Frontal cortex (tissue), 3 donors: ENCODE measurements at regions not wholly inside any gene's neighbourhood (a gene's known extent, or its start where the extent isn't known, plus 50 kb on each side); places are given as distances from the start of the nearest gene placed in this dataset.

ENCODE experiments used
- DNase-seq, 2 donors: peaks; one replicate each; pipeline ENCODE4 v3.0.0; 2012; ENCODE audit warnings: low spot score in 2 of 2
- FAIRE-seq: peaks from 2 replicates; lab custom pipeline; 2012; peaks lifted over from hg19 to GRCh38; lab: Jason Lieb, UNC
- donor health status: control.
- donor health status: control.
- donor health status: control.

DNA sequence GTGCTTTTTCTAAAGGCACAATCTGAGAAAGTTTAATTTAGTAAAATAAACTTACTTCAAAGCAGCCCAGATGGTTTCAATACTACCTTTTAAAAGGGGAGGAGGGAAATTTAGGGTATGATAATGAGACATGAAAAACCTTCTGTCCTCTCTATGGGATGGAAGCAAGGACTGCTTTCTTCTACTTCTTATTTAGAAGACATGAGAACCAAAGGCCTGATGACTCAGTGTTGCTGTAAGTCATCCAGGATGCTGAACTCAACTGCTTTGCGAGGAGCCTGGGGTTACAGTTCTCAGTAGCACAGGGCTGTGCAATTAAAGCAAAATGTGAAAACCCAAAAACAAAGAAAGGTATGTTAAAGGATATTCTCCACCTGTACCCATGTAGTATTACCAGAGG, 140.8 kb upstream of the EDNRA start:
- DNase-seq (no peak), FAIRE-seq (no peak)

DNA sequence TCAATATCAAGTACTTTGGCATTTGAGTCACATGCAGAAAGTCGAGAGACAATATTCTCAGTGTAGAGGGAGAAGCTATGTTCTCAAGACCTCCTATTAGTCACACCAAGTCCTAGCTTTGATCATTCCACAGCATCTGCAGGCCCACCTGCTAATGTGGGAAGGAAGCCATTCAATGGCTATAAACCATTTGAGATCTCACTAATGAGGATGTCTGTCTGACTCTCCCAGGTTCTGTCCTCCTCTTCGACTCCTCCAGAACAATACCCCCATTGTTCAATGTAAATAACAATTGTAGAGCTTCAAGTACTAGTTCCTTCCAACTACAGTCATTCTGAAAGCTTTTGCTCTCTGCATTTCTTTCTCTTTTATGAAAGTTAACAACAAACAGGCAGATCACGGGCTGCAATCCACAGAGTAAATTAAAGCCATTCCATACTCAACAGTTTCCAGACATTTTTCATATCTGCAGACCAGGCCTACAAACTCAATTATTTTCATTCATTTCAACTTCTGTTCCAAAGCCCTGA, 140.2 kb upstream of the EDNRA start:
- FAIRE-seq = no peak
- no peak for DNase-seq

DNA sequence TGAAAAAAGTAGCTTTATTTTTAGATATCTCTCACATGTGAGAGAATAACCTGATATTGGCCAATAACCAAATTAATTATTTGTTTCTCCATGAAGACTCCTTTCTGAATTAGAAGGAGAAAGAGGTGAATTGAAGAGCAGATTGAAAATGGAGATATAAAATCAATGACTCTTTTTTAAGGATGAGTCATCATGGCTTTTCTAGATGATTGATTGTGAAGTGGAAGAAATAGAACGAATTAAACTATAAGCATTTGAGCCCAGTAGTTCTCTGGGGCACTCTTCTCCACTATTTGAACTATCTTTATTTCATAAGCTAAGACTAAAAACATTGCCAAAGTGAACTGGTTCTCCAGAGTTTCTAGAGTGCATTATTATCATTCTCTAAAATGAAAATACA, 137.2 kb upstream of the EDNRA start:
- no peak for FAIRE-seq
- no peak for DNase-seq

DNA sequence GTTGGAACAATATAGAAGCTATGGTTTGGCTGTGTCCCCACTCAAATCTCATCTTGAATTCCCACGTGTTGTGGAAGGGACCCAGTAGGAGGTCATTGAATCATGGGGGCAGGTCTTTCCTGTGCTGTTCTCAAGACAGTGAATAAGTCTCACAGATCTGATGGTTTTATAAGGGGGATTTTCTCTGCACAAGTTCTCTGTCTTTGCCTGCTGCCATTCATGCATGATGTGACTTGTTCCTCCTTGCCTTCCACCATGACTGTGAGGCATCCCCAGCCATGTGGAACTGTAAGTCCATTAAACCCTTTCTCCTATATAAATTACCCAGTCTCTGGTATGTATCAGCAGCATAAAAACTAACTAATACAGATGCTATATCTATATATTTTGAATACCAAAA, 135.2 kb upstream of the EDNRA start:
- FAIRE-seq = no peak
- no peak for DNase-seq

DNA sequence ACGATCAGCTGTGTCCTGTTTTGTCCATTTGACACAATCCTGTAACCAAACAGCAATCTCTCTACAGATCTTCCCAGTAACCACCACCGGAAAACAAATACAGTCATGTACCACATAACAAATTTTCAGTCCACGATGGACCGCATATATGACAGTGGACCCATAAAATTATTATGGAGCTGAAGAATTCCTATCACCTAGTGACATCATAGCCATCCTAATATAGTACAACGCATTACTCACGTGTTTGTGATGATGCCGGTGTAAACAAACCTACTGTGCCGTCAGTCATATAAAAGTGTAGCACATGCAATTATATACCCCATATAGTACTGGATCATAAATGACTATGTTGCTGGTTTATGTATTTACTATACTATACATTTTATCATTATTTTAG, 133.7 kb upstream of the EDNRA start:
- FAIRE-seq (no peak), DNase-seq (no peak)

DNA sequence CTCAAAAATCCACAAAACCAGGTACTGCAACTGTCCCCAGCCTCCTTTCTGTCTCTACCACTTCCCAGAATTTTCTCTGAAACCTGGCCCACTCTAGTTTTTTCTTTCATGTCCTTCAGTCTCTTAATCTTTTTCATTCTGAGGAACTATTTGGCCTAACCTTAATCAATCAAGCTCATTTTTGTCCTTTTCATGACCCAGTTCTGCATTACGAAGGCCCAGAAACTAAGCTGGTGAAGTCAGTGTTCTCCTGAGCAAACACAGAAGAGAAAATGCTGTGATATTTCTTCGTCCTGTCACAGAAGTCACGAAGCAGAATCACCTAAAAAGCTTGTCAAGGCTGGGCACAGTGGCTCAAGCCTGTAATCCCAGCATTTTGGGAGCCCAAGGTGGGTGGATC, 131.7 kb upstream of the EDNRA start:
- DNase-seq (no peak), FAIRE-seq (no peak)

DNA sequence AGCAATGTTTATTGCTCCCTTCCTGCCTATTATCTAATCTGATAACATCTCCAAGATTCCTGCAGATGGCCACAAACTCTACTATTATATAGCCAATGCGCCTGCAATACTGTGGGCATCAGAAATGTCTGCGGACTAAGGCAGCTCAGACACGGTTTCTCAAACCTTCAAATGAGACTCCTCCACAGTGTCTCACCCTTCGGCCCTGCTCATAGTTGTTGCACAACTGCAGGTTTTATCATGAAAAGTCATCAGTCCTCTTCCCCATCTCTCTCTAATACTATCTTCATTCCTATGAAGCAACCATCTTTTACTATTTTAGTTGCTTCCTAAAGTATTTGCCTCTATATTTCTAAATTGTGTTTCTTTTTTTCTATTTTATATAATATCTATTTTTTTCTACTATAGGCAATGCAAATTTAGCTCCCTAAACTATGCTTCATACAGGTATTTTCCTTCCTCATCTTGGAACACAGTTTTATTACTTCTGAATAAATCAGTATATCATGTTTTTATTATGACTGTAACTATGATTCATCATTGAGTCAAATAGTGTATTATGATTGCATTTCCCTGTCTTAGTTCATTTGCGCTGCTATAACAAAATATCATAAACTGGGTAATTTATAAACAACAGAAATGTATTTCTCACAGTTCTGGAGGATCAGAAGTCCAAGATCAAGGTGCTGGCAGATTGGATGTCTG, 129.7 kb upstream of the EDNRA start:
- FAIRE-seq = no peak

DNA sequence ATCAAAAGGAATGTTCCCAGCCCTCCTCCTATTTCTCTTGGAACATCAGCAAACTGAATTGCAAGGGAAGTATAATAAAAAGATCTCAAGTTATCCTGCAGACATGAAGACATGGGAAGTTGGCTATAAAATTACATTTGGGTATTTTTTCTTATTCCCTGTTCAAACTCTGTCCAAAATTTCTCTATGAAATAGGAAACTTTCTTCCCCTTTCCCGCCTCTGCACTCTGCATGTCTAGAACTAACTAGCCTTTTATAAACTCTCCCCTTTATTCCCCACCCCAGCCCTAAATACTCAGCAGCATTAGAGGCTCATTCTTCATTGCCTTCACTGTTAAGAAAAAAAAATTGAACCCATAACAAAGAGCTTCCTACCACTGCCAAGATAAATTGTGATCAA, 126.7 kb upstream of the EDNRA start:
- DNase-seq (no peak), FAIRE-seq (no peak)

More for the DNA sequence above, 129.7 kb upstream of the EDNRA start:
- DNase-seq = no peak

DNA sequence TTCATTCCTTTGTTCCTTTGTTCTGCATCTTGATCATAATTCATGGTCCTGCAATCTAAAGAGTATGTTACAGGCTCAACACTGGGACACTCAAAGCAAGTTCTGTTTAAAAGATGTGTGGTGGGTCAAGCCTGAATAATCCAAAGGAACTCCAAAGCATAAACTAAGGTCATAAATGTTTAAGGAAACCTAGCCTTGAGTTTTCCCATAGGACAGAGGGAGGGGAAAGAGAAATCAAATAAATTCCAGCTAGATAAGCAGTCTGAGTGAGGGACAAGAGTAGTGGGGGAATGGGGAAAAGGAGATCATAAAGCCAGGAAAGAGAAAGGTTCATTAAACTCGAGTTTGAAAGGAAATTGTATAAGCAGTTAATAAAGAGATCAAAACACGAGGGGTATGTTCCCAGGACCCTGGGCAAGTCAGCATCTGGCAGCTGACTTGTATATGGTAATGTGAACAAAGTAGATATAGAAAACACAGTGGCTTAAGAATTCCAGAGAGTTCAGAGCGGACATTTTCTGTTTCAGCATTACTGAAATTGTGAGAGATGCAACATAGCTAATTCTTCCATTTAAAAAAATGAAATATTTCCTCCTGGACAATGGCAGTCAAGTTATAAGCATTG, 125.8 kb upstream of the EDNRA start:
- FAIRE-seq = no peak
- DNase-seq = no peak

DNA sequence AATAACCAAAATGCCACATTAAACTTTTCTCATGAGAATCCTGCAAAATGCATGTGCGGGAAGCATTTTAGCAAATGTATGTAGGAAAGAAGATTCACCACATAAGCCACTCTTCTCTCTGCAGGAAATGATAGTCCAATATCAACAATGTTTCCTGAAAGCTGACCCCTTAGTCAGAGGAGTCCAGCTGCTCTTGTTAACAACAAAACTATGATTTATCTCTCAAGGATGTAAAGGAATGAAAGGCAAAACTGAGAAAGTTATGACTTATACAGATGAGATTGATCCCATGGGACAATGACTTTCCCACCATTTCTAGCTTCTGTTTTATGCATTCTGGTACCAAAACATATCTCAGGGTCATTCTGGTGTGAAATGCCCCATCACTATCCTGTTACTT, 125.0 kb upstream of the EDNRA start:
- no peak for FAIRE-seq
- no peak for DNase-seq

DNA sequence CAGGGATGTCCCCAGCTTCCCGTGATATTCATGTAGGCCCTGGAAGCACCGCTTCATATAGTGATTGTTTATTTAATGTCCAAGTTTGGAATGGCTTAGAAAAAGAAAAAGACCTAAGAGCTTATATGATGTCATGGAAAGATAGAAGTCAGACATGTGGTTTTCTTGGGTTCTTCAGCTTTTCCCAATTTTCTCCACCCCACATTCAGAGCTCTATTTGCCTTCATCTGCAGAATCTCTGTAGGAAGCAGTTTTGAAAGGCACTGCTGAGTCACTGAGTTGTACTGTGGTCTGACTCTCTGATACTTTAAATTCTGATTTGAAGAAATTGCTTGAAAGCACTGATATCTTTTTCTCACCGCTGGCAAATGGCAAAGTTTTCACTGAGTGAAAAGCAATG, 120.6 kb upstream of the EDNRA start:
- FAIRE-seq (no peak), DNase-seq (no peak)

DNA sequence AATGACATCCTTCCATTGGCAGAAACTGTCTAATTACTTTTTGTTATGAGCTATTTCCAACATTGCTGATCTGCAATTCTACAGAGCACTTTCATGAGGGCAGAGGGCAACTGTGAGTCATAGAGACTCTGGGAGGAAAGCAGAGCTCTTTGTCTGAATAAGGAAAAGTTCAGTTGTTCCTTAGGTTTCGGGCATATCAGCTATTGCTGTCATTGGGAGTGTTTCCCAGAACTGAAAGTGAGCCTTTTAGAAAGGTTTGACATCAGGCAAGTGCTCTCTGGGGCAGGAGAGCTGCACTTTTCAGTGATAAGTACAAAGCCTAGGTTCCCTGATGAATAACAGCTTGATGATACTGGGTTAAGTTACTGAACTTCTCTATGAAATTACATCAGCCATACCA, 119.2 kb upstream of the EDNRA start:
- FAIRE-seq = no peak
- DNase-seq = no peak

DNA sequence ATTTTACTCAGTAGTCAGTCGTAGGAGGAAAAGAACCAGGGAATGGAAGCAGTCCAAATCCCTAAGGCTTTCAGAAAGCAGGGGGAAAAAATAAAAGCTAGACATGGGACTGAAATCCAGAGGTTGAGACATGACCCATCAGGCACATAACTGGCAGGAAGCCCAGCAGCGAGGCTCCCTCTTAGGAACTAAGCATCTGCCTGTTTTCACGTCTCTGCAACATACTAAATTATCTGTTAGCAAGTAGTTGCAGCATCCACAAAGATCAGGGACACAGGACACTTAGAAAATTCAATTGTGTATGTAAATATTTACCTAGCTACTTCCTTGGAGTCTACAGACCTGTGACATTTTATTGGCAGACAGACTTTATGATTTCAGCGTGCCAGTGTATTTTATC, 118.0 kb upstream of the EDNRA start:
- FAIRE-seq (no peak), DNase-seq (no peak)

DNA sequence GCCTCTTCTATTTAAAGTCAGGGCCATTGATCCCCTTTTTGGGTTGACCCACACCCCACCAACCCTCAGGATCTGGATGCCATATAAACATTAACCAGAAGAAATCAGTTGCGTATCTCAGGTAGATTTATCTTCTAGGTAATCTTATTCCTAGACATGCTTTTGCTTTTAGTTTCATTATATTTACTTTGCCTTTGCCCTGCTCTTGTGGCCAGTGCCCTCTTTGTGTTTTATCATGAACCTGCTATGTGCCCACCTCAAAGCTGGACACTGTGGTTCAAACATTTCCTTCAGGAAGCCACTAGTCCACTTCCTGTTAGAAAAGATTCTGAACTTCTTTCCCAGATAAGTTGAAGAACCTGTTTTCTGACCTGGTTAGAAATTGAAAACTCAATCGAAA, 117.4 kb upstream of the EDNRA start:
- DNase-seq = no peak
- FAIRE-seq = no peak

DNA sequence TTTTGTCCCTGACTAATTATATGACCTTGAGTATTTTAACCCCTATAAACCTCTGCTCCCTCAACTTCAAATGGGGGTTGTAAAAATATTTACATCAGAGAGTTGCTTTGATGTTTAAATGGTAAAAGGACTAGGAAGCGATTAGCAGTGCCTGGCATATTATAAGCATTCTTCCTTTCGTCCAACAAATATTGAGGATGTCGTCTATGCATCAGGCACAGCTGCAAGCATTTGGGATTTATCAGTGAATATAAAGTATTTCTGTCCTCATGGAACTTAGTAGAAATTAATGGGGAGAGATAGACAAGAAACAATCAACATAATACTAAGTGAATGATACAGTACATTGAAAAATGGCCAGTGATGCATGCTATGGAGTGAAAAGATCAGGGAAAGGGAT, 115.5 kb upstream of the EDNRA start:
- DNase-seq (no peak), FAIRE-seq (no peak)

DNA sequence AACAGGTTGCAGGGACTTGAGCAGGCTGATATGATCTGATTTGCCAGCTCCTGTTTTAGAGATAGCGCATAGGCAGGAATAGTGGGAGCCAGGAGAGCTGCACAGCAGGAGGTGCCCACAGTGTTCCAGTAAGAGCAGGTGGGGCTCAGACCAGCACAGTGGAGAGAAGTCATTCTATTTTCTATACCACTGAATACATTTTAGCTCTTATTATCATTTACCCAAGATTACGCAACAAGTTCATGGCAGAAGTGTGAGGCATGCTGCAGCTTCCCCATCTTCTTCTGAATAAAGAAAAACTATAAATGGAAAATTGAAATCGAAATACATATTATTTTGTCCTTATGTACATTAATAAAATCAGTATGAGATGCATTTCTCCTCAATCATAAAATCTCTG, 114.7 kb upstream of the EDNRA start:
- DNase-seq (no peak), FAIRE-seq (no peak)

DNA sequence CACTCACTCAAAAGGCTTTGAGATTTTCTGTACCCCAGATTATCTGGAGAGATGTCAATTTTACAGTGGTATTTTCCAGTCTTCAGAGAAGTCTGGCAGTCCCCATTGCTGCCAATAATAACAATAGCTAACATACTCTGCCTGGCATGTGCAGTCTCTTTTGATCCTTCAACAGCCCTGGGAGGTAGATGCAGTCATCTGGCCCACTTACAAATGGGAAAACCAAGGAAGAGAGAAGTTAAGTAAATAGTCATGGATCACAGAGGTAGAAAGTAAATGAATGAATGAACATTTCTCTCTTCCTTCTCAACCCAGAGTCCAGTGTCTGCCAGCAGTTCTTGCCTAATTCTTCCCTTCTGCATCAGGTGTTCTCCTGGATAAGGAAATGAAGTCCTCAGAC, 113.0 kb upstream of the EDNRA start:
- FAIRE-seq = no peak
- no peak for DNase-seq

DNA sequence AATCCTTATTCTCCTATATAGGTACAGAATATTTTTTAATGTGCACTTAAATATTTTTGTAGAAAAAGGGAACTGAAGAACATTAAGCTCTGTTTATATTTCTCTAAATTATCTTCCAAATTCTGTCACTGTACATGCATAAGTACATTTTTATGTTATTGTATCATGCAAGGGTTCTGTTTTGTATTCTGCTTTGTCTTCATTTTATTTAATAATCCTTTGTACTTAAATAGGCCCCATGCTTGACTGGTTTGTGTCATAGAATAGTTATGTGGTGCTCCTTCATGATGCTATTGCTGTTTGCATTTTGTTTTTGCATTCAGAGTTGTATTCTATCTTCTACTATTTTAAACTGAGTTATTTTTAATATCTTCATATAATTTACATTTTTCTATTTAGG, 111.9 kb upstream of the EDNRA start:
- FAIRE-seq (no peak), DNase-seq (no peak)

DNA sequence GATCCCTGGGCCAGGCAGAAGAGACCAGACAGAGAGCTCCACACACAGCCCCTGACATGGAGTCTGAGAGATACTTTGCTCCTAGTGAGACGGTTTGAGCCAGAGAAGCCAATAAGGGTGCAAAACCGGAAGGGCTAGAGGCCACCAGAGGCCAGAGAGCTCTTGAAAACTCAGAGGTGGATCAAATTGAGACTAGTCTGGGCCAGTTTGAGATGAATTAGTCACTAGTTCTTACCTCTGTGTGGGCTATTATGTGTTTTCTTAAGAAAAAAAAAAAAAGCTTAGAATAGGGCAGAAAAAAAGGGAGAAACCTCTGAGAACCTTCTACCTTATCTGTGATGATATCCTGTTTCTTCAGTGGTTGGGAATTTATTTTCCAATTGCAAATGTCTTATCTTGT, 110.4 kb upstream of the EDNRA start:
- FAIRE-seq (no peak), DNase-seq (no peak)

DNA sequence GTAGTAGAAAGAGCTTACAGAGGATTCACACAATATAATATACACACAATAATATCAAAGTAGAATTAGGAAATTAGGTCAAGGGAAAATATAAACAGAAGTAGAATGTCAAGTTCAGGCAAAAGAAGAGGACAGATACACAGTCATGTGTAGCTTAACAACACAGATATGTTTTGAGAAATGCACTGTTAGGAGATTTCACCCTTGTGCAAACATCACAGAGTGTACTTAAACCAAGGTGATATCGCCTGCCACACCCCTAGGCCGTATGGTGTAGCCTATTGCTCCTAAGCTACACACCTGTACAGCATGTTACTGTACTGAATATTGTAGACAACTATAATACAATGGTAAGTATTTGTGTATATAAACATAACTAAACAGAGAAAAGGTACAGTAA, 110.0 kb upstream of the EDNRA start:
- DNase-seq = no peak
- FAIRE-seq = no peak

DNA sequence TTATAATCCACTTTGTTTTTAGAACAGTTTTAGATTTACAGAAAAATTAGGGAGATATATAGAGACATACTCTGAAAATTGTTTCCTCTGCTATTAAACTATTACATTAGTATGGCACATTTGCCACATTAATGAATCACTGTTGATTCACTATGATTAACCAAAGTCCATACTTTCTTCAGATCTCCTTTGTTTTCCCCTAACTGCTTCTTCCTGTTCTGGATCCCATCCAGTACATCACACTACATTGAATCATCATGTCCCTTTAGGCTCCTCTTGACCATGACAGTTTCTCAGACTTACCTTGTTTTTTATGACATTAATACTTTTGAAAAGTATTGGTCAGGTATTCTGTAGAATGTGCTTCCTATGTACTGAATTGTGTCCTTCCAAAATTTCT, 109.2 kb upstream of the EDNRA start:
- DNase-seq = no peak
- no peak for FAIRE-seq

DNA sequence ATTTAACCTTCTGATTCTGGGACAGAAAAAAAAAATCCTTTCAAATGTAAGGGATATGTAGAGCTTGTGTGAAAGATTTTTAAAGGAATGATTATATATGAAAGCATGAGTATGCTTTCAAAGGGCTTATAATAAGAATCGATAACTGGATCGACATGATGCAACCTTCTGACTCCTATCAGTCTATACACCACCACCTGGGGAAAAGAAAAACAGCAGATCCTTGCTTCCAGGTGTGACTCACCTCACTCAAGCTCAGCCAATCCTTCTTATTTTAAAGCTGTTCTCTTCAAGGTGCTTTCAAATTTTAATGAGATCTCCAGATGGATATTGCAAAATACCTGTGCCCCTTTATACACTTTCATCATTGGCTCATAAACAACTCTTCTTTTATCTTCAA, 102.1 kb upstream of the EDNRA start:
- DNase-seq (no peak), FAIRE-seq (no peak)
